ENCODE measurements at regions not wholly inside any gene's neighbourhood (a gene's known extent, or its start where the extent isn't known, plus 50 kb on each side); places are given as distances from the start of the nearest gene placed in this dataset.

GRCh38 chr4:4601803-4602369 is 60.0 kb upstream of the STX18 start:
- DNase-seq (ENCODE audit: low read depth in 2 of 2), result no peak

- no peak for DNase-seq (ENCODE audit: low read depth in 2 of 2)
These were observed 57.8 kb upstream of the STX18 start for GRCh38 chr4:4599481-4600275.

GRCh38 chr4:4598851-4599411 is 57.1 kb upstream of the STX18 start:
- DNase-seq (ENCODE audit: low read depth in 2 of 2), result no peak

GRCh38 chr4:4596720-4597119 is 54.9 kb upstream of the STX18 start:
- no peak for DNase-seq (ENCODE audit: low read depth in 2 of 2)

- no peak for DNase-seq (ENCODE audit: low read depth in 2 of 2)
These were observed 53.4 kb upstream of the STX18 start for GRCh38 chr4:4595252-4595651.

- no peak for DNase-seq (ENCODE audit: low read depth in 2 of 2)
These were observed 52.6 kb upstream of the STX18 start for GRCh38 chr4:4594285-4594920.

- DNase-seq (ENCODE audit: low read depth in 2 of 2), result no peak
These were observed 51.9 kb upstream of the STX18 start for GRCh38 chr4:4593596-4594284.

GRCh38 chr4:4592414-4592813 is 50.6 kb upstream of the STX18 start:
- DNase-seq (ENCODE audit: low read depth in 2 of 2), result no peak

Measured in activated CD4-positive, alpha-beta T cell treated with anti-CD3 and anti-CD28 coated beads for 24 hours (primary cell).